Colonic mucosa (tissue), 4 donors: ENCODE measurements at regions not wholly inside any gene's neighbourhood (a gene's known extent, or its start where the extent isn't known, plus 50 kb on each side); places are given as distances from the start of the nearest gene placed in this dataset.

ENCODE experiments used
- DNase-seq: peaks from one replicate; pipeline ENCODE4 v3.0.0-alpha.2; 2020
- H3K27ac ChIP-seq: fragments of 200-600 bp; one replicate; pipeline ENCODE4 v1.8.0; 2021
- H3K27me3 ChIP-seq: fragments of 200-600 bp; one replicate; pipeline ENCODE4 v1.8.0; 2021
- H3K36me3 ChIP-seq: fragments of 200-600 bp; one replicate; pipeline ENCODE4 v1.8.0; 2021
- H3K4me1 ChIP-seq: fragments of 200-600 bp; one replicate; pipeline ENCODE4 v1.8.0; 2021; ENCODE audit warnings: mild to moderate bottlenecking
- H3K4me3 ChIP-seq: fragments of 200-600 bp; one replicate; pipeline ENCODE4 v1.8.0; 2021
- H3K9ac ChIP-seq, 2 donors: one replicate each; pipeline ENCODE4 v1.7.0; 2013; ENCODE audit warnings: control low read depth in 2 of 2, low read depth in 2 of 2, low read length in 2 of 2
- H3K9me3 ChIP-seq: fragments of 200-600 bp; one replicate; pipeline ENCODE4 v1.8.0; 2021
- intact Hi-C: fragments of 100-400 bp; cut with DNase I; formaldehyde crosslinking; loops from one replicate; pipeline ENCODE4 v1.14.1; 2022
- TF ChIP-seq, protein P1 (sequence below): fragments of 200-600 bp; IDR thresholded peaks from one replicate; pipeline ENCODE4 v1.8.0; 2022; ENCODE audit warnings: antibody characterized with exemption, mild to moderate bottlenecking
- donor health status: healthy.
- donor health status: DM: no; HTN: no; CAD: no.
- donor health status: DM: no; HTN: no; CAD: no.

DNA sequence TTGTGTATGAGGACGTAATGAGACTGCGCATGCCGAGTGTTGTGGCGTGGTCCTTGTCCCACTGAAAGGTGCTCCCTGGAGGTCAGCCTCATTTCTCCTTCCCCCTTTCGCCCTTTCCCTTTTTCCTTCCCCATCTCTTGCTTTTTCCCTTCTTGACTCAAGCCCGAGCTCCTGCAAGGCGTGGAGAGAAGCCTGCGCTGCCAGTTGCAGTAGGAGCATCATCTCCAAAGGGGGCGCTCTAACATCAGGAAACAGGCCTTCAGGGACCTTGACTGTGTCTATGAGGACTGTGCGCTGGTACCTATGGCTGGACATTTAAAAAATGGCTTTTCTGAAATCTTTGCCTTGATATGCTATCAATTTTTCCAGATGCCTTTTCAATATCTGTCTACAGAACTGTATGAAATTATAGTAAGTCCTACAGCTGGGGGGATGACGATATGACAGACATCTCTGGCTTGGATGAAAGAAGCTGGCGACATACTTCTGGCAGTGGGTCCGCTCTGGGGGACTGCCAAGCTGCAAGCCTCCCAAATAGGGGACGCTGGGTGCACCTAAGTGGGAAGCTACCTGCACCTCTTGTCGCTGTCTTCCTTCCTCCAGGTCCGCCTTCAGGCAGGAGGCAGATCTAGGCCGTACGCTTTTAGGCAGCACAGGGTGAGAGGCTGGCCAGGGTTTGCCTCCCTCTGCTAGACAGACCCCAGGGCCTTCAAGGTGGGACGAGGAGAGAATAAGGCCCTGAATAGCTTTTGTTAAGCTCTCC is 96.5 kb downstream of the NXPE2 start:
- Histone ChIP-seq H3K36me3 (no peaks in the 10 kb centered on the region), H3K4me3 (no peak overlapping the region), H3K9ac (no peak overlapping the region), H3K9me3 (no peaks in the 10 kb centered on the region), H3K27me3 (no peaks in the 10 kb centered on the region), H3K27ac (no peak overlapping the region), H3K4me1 (no peaks in the 10 kb centered on the region)
- intact Hi-C loops, result loop anchor here (10.0 kb wide), 2 partner anchors 560 to 900 kb away; no protein-coding TSS in a partner anchor
- TF ChIP-seq, protein P1, sequence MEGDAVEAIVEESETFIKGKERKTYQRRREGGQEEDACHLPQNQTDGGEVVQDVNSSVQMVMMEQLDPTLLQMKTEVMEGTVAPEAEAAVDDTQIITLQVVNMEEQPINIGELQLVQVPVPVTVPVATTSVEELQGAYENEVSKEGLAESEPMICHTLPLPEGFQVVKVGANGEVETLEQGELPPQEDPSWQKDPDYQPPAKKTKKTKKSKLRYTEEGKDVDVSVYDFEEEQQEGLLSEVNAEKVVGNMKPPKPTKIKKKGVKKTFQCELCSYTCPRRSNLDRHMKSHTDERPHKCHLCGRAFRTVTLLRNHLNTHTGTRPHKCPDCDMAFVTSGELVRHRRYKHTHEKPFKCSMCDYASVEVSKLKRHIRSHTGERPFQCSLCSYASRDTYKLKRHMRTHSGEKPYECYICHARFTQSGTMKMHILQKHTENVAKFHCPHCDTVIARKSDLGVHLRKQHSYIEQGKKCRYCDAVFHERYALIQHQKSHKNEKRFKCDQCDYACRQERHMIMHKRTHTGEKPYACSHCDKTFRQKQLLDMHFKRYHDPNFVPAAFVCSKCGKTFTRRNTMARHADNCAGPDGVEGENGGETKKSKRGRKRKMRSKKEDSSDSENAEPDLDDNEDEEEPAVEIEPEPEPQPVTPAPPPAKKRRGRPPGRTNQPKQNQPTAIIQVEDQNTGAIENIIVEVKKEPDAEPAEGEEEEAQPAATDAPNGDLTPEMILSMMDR, result peak; percentile 58
- peak; percentile 56 for DNase-seq

DNA sequence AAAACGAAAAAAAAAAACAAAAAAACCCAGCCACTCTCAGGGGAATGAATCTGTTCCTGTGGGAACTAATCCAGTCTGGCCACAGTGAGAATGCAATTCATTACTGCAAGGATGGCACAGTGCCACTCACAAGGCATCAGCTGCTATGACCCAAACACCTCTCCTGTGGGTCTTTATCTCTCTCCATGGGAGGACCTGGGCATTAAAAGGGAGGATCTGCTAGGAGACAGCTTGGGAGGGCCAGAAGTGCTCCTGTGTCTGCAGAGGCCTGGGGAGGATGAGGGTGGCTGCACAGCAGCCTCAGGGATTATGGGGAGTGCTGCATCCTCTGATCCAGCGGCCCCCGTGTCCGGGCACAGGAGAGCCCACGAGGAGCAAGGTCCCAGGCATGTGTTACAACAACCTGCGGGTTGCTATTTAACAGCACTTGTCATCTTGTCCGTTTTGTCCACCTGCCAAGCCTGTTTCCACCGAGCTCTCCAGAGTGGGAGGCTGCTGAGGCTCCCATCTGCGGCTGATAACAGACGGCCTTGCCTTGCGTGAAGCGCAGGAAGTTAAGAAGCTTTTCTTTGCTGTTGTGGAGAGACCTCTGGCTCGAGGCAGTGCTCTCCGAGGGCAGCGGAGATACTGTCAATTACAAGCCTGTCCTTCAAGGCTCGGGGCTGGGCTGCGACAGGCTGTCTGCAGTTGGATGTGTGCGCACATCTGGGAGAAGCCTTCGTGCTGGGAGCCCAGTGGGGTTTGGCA is 97.7 kb downstream of the NXPE2 start:
- Histone ChIP-seq H3K36me3 (no peaks in the 10 kb centered on the region), H3K27me3 (no peaks in the 10 kb centered on the region), H3K9ac (no peak overlapping the region), H3K4me3 (no peak overlapping the region), H3K9me3 (no peaks in the 10 kb centered on the region), H3K4me1 (no peaks in the 10 kb centered on the region), H3K27ac (no peak overlapping the region)
- intact Hi-C loops, result loop anchor here (10.0 kb wide), 2 partner anchors 559 to 899 kb away; no protein-coding TSS in a partner anchor
- DNase-seq, result no peak
- TF ChIP-seq, protein P1, result no peak

DNA sequence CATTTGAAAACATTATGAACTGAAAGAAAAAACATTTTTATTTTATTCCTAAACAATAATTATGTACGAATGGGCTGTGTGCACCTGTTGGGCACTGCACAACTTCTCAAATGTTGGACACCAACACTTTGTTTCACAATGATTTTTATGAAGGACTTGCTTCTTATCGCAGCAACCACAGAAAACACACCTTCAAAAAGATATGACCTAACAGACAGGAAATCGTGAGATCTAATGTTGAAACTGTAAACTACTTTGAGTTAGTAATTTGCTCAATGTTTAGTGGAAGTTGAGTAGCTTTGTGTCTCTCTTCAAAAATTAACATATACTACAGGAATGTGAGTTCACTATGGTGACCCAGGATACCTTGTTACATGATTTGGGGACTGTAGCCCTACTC is 98.6 kb downstream of the NXPE2 start:
- Histone ChIP-seq H3K4me3 (no peak overlapping the region), H3K9me3 (no peaks in the 10 kb centered on the region), H3K9ac (no peak overlapping the region), H3K27me3 (no peaks in the 10 kb centered on the region), H3K27ac (no peak overlapping the region), H3K36me3 (no peaks in the 10 kb centered on the region), H3K4me1 (no peaks in the 10 kb centered on the region)
- TF ChIP-seq, protein P1, result no peak
- intact Hi-C loops, result loop anchor here (10.0 kb wide), 2 partner anchors 558 to 898 kb away; no protein-coding TSS in a partner anchor
- DNase-seq, result no peak

DNA sequence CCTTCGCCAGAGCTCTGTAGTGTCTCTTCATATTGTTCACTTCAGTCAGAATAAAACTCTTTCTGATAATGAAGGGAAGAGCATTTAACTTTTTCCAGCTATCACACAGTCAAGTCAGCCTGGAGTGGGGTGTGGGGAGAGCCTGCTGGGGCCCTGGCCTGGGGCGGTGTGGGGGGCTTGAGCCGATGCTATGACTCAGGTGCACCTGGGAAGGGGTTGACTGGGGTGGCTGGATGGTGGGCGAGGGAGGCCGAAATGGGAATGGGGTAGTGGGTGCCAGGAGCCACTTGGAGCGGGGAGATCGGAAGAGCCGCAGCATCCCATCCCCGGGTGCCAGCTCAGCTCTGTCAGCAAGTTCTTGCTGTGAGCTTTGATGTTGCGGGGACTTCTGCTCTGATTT is 100.9 kb downstream of the NXPE2 start:
- Histone ChIP-seq H3K27ac (no peak overlapping the region), H3K4me1 (no peaks in the 10 kb centered on the region), H3K4me3 (no peak overlapping the region), H3K9me3 (no peaks in the 10 kb centered on the region), H3K36me3 (no peaks in the 10 kb centered on the region), H3K27me3 (no peaks in the 10 kb centered on the region), H3K9ac (no peak overlapping the region)
- TF ChIP-seq, protein P1, result no peak
- intact Hi-C loops, result loop anchor here (10.0 kb wide), 2 partner anchors 556 to 896 kb away; no protein-coding TSS in a partner anchor
- DNase-seq, result no peak

DNA sequence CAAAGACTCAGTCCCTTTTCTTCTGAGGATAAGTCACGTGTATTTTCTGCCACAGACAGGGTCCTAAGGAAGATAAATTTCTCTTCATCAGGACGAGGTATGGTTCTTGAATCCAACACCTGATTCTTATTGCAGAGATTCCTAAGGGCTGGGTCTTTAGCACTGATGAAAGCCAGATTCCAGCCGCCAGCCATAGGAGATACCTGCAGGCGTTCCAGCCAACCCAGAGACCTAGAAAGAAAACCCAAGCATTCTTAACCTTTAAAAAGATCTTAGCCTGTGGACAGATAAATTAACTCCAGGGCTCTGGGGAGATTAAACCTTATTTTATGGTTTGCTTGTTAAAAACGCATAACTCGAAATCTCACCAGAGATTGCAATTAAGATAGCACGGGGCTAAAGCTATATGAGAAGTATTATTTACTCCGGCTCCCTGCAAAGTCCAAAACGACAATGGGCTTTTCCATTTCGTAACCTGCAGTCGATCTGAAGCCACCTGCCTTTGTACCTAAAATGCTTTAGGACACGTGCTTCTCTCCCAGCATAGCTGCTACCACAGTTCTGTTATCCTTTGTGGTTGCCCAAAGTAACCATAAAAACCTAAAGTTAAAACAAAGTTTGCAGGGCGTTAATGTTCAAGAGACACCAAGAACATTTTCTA is 104.5 kb downstream of the NXPE2 start:
- intact Hi-C loops, result no loop called here
- no peaks in the 10 kb centered on the region for H3K36me3 ChIP-seq
- H3K27me3 ChIP-seq, result no peaks in the 10 kb centered on the region
- no peak for DNase-seq
- H3K9ac ChIP-seq, result no peak overlapping the region
- no peak overlapping the region for H3K4me3 ChIP-seq
- TF ChIP-seq, protein P1, result no peak
- no peaks in the 10 kb centered on the region for H3K4me1 ChIP-seq
- no peaks in the 10 kb centered on the region for H3K9me3 ChIP-seq
- H3K27ac ChIP-seq, result no peak overlapping the region
